Stomach smooth muscle (tissue), 2 donors: ENCODE measurements at regions not wholly inside any gene's neighbourhood (a gene's known extent, or its start where the extent isn't known, plus 50 kb on each side); places are given as distances from the start of the nearest gene placed in this dataset.
A peak's percentile ranks its signal among the peaks of the same experiment; 100 is the strongest.

Experiments
- H3K27ac ChIP-seq: one replicate; pipeline ENCODE4 v1.7.0; 2013; ENCODE audit warnings: mild to moderate bottlenecking, low read length, inconsistent platforms
- H3K27me3 ChIP-seq, 2 donors: one replicate each; pipeline ENCODE4 v1.7.0; 2013; ENCODE audit warnings: low read length in 2 of 2; ENCODE audit not compliant: insufficient read depth in 2 of 2, control insufficient read depth in 1 of 2
- H3K36me3 ChIP-seq, 2 donors: one replicate each; pipeline ENCODE4 v1.7.0; 2013; ENCODE audit warnings: low read length in 2 of 2; ENCODE audit not compliant: control insufficient read depth in 2 of 2, insufficient read depth in 2 of 2
- H3K4me1 ChIP-seq: one replicate; pipeline ENCODE4 v1.7.0; 2013; ENCODE audit warnings: low read length; ENCODE audit not compliant: control insufficient read depth, insufficient read depth
- H3K4me3 ChIP-seq, 2 donors: one replicate each; pipeline ENCODE4 v1.7.0; 2013; ENCODE audit warnings: low read length in 2 of 2
- H3K9ac ChIP-seq, 2 donors: one replicate each; pipeline ENCODE4 v1.7.0; 2013; ENCODE audit warnings: low read length in 2 of 2, mild to moderate bottlenecking in 1 of 2
- H3K9me3 ChIP-seq, 2 donors: one replicate each; pipeline ENCODE4 v1.7.0; 2013; ENCODE audit warnings: low read length in 2 of 2; ENCODE audit not compliant: control insufficient read depth in 2 of 2
- donor health status: healthy.
- donor health status: Pancreatic carcinoma.

DNA sequence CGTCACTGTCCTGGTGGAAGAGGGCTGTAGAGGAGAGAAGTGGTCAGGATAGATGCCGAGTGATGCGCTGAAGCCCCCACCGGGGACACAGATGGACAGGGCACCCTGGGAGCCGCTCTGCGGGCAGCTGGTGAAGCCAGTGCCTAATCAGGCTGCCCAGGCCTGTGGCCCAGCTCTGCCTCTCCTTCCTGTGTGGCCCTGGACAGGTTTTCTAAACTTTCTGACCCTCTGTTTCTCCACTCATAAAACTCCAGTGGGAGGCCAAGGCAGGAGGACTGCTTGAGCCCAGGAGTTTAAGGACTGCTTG lies 86.1 kb downstream of the C5orf15 start:
- Histone ChIP-seq H3K9ac (no peak overlapping the region), H3K9me3 (no peaks in the 10 kb centered on the region), H3K4me1 (peaks cover 21% of the 10 kb centered on the region), H3K4me3 (no peak overlapping the region), H3K27ac (no peak overlapping the region), H3K36me3 (no peaks in the 10 kb centered on the region), H3K27me3 (peaks cover 0 to 2% of the 10 kb centered on the region in 2 donors)

DNA sequence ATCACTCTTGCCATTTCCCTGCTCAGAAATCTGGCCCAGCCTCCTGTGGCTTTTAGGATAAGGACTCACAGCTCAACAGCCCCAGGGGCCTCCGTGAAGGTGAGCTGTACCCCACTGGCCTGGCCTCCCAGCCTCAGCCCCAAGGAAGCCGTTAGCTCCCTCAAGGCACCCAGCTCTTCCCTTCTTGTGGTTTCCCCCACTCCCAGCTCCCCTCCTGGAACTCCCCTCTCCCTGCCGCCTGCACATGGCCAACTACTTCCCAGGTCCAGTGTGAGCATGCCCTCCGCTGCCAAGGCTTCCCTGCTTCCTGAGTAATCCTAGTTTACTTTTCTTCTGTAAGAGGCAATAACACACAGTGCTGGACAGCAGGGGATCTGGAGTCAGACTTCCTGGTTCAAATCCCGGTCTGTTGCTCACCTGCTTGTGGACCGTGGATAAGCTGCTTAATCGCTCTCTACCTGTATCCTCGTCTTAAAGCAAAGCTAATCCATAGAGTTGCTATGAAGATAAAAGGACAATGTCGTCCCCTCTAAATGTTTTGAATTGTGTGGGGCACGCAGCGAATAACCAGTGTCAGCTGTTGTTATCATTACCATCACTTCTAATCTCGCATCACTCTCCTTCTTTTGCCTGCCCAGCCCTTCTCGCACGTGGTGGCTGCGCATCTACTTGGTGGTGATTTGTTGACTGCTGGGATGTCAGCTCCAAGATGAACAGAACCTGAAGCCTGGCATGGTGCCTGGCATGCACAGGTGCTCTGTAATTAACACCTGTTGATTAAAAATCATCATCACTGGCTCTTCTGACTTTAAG lies 86.6 kb downstream of the C5orf15 start:
- Histone ChIP-seq H3K9me3 (no peaks in the 10 kb centered on the region), H3K9ac (no peak overlapping the region), H3K4me1 (peaks cover 21% of the 10 kb centered on the region), H3K4me3 (no peak overlapping the region), H3K27ac (no peak overlapping the region), H3K36me3 (no peaks in the 10 kb centered on the region), H3K27me3 (peaks cover 0 to 2% of the 10 kb centered on the region in 2 donors)

DNA sequence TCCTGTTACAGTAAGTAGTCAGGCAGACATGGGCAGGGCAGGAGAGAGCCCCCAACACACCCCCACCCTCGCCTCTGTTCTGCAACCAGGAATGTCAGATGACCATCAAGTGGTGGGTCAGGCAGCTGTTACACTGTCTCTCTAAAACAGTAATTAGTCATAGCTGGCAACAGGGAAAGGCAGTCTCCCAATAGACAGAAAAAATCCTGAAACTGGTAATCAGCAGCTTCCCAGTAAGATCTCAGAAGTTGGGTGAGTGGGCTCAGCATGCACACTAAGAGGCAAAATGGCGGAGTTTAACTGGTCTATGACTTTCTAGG lies 90.2 kb downstream of the C5orf15 start:
- Histone ChIP-seq H3K4me3 (no peak overlapping the region), H3K9ac (no peak overlapping the region), H3K27ac (no peak overlapping the region), H3K4me1 (peaks cover under 1% of the 10 kb centered on the region), H3K9me3 (no peaks in the 10 kb centered on the region), H3K27me3 (peaks cover 0 to 2% of the 10 kb centered on the region in 2 donors), H3K36me3 (no peaks in the 10 kb centered on the region)

- peaks cover 0 to 2% of the 10 kb centered on the region in 2 donors for H3K27me3 ChIP-seq
- H3K27ac ChIP-seq: no peak overlapping the region
- H3K4me3 ChIP-seq: no peak overlapping the region
- no peak overlapping the region for H3K9ac ChIP-seq
- no peaks in the 10 kb centered on the region for H3K36me3 ChIP-seq
- H3K4me1 ChIP-seq: no peaks in the 10 kb centered on the region
- no peaks in the 10 kb centered on the region for H3K9me3 ChIP-seq
Observed at GRCh38 chr5:133877351-133878235, 90.8 kb downstream of the C5orf15 start.

DNA sequence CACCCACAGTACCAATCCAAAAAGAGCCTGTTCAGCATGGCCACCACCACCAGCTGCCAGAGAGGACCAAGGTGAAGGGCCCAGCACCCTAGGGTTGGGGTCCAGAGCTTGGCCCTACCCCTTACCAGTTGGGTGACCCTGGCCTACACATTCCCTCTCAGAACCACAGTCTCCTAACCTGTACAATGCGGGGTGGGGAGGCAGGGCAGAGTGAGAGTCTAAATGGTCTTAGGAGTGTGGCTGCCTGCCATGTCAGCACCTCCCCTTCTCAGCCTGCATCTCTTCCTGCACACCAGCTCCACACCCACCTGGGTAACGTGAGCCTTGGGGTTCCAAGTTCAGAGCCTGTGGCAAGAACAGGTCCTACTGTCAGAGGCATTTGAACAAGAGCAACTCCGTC lies 92.2 kb downstream of the C5orf15 start:
- Histone ChIP-seq H3K9me3 (no peaks in the 10 kb centered on the region), H3K9ac (no peak overlapping the region), H3K27ac (no peak overlapping the region), H3K4me1 (no peaks in the 10 kb centered on the region), H3K27me3 (no peaks in the 10 kb centered on the region), H3K4me3 (no peak overlapping the region), H3K36me3 (no peaks in the 10 kb centered on the region)

- Histone ChIP-seq H3K9me3 (no peaks in the 10 kb centered on the region), H3K36me3 (no peaks in the 10 kb centered on the region), H3K4me3 (no peak overlapping the region), H3K4me1 (peaks cover 9% of the 10 kb centered on the region), H3K27ac (no peak overlapping the region), H3K9ac (no peak overlapping the region), H3K27me3 (no peaks in the 10 kb centered on the region)
Observed at GRCh38 chr5:133875179-133875578, 93.2 kb downstream of the C5orf15 start.

GRCh38 chr5:133873449-133873848 lies 95.0 kb downstream of the C5orf15 start:
- Histone ChIP-seq H3K9ac (no peak overlapping the region), H3K4me3 (no peak overlapping the region), H3K27me3 (peaks cover 0 to 3% of the 10 kb centered on the region in 2 donors), H3K4me1 (peaks cover 17% of the 10 kb centered on the region), H3K9me3 (no peaks in the 10 kb centered on the region), H3K36me3 (no peaks in the 10 kb centered on the region), H3K27ac (no peak overlapping the region)

DNA sequence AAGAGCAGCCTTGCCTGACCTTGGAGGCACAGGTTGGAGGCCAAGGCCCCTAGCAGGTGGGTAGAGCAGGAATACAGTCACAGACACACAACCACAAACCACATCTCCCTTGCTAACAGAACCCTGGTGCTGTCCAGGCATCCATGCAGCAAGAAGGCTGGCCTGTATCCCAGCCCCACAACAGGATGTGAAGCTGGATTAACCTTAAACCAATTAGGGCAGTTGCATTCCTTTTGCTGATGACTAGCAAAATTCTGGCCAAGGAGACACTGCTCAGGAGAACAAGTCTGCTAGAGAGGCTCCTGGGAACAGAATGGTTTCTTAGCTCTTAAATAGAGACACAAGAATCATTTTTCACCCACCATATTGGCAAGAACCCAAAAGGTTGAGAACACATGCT lies 97.8 kb downstream of the C5orf15 start:
- Histone ChIP-seq H3K4me3 (no peak overlapping the region), H3K36me3 (no peaks in the 10 kb centered on the region), H3K9me3 (no peaks in the 10 kb centered on the region), H3K4me1 (peaks cover 17% of the 10 kb centered on the region), H3K27ac (no peak overlapping the region), H3K9ac (no peak overlapping the region), H3K27me3 (peaks cover 0 to 4% of the 10 kb centered on the region in 2 donors)

DNA sequence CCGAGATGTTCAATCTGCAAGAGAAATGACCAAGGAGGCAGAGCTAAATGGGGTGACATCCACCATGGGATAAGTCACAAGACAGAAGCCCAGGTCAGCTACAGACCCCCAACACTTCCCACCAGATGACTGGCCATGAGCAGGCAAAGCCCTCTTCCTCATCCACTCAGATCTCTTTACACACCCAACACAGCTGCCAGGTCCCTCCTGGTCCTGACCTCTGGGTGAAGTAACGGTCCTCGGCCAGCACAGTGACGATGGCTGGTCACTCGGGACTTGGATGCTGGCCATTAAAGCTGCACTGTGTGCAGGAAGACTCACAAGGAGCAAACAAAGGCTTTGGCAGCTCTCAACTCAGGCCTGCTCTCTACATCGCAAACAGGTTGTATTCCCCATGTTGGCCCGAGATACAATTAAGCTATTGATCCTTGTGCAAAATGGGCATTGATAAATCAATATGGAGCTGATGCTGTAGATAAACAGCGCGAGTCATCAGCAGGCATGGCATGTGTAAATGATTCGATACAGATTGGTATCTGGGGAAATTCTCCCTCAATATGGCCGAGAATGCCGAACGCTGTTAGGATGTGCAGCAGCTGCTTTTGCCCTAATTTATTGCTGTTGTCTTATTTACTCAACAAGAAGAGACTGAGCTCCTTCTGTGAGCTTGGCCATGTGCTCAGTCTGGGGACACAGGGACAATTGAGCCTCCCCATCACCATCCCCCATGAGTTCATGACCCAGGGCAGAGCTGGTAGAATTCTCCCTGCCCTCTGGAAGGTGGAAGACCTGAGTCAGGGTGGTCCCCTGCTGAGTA lies 98.7 kb downstream of the C5orf15 start:
- H3K27ac ChIP-seq: no peak overlapping the region
- H3K4me1 ChIP-seq: peaks cover 17% of the 10 kb centered on the region
- peak overlapping the region in 1 of 2 donors; percentile 22 for H3K4me3 ChIP-seq
- H3K9ac ChIP-seq: no peak overlapping the region
- H3K36me3 ChIP-seq: no peaks in the 10 kb centered on the region
- H3K27me3 ChIP-seq: peaks cover 0 to 4% of the 10 kb centered on the region in 2 donors
- H3K9me3 ChIP-seq: no peaks in the 10 kb centered on the region

DNA sequence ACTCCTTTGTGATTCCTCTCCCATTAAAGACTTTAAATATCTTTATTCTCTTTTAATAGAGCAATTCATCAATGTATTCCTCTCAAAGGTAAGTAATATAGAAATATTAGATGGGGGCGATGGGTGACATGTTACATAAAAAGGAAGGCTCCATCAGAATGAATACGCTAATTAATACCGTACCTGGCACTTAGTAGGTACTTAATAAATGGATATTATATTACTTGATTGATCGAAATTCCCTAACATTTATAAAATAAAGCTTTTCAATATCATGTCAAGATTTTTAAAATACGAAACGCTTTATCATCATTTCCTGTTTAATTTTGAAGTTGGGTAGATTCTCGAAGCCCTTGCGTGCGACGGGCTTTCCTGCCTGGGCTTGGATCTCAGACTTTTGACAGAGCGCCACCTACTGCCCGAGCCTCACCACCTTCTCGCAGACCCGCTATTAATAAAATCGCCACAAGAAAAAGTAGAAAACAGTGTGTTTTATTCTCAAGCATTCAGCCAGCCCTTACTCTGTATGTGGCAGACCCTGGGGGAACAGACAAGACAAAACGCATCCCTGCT lies 99.4 kb downstream of the C5orf15 start:
- H3K9ac ChIP-seq: no peak overlapping the region
- H3K4me1 ChIP-seq: peaks cover 17% of the 10 kb centered on the region
- H3K9me3 ChIP-seq: no peaks in the 10 kb centered on the region
- H3K27ac ChIP-seq: no peak overlapping the region
- H3K27me3 ChIP-seq: peaks cover 0 to 4% of the 10 kb centered on the region in 2 donors
- no peak overlapping the region for H3K4me3 ChIP-seq
- no peaks in the 10 kb centered on the region for H3K36me3 ChIP-seq
